Ovary (tissue), 3 donors: ENCODE measurements at regions not wholly inside any gene's neighbourhood (a gene's known extent, or its start where the extent isn't known, plus 50 kb on each side); places are given as distances from the start of the nearest gene placed in this dataset.

Source experiments
- CTCF ChIP-seq, 3 donors: fragments of 450-650 bp in 2 of 3; fragments of 200-600 bp in 1 of 3; IDR thresholded peaks; one replicate each; pipeline versions ENCODE4 v1.5.1 to v1.8.0; 2016 to 2022; ENCODE audit warnings: antibody characterized with exemption in 3 of 3, mild to moderate bottlenecking in 1 of 3
- EP300 ChIP-seq: sonication (generic); formaldehyde crosslinking; IDR thresholded peaks from one replicate; pipeline ENCODE4 v1.6.1; 2017; ENCODE audit warnings: antibody characterized with exemption
- POLR2A ChIP-seq: fragments of 450-650 bp; IDR thresholded peaks from one replicate; pipeline ENCODE4 v1.6.1; 2017; ENCODE audit warnings: antibody characterized with exemption, mild to moderate bottlenecking, moderate library complexity
- donor health status: DM: no; HTN: no; CAD: no.

- TF ChIP-seq CTCF (IDR thresholded peaks at IDR 0.05) (no peak), EP300 (no peak), POLR2A (no peak)
Measured at GRCh38 chr21:35864039-35864438, 196.3 kb downstream of the SETD4 start.
